Body of pancreas (tissue), 4 donors: ENCODE measurements at regions not wholly inside any gene's neighbourhood (a gene's known extent, or its start where the extent isn't known, plus 50 kb on each side); places are given as distances from the start of the nearest gene placed in this dataset.

ENCODE experiments used
- POLR2A ChIP-seq, 3 donors: fragments of 450-650 bp; IDR thresholded peaks; one replicate each; pipeline ENCODE4 v1.6.1; 2016; ENCODE audit warnings: antibody characterized with exemption in 3 of 3, mild to moderate bottlenecking in 2 of 3
- TF ChIP-seq, protein P1 (sequence below), 7 experiments: fragments of 450-650 bp in 4 of 7; fragments of 200-600 bp in 3 of 7; sonication (generic) in 3 of 7; IDR thresholded peaks; one replicate each; pipeline ENCODE4 v1.5.1; 2016 to 2019; ENCODE audit warnings: antibody characterized with exemption in 7 of 7

DNA sequence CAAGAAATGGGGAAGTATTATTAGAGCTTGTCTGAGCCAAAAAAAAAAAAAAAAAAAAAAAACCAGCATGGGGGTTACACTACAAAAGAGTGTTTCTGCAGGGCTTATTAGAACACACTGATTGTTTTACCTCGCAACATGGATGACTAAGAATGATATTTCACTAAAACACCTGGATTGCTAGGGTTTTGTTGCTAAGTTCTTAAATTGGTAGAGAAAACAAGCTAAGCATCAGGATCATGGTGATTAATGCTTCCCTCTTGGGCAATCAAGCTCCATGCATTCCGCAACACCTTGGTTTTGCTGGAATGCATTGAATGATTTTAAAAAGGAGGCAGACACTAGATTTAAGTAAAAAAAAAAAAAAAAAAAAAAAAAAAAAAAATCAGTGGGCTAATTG, 931.4 kb upstream of the CDH8 start:
- TF ChIP-seq, protein P1, sequence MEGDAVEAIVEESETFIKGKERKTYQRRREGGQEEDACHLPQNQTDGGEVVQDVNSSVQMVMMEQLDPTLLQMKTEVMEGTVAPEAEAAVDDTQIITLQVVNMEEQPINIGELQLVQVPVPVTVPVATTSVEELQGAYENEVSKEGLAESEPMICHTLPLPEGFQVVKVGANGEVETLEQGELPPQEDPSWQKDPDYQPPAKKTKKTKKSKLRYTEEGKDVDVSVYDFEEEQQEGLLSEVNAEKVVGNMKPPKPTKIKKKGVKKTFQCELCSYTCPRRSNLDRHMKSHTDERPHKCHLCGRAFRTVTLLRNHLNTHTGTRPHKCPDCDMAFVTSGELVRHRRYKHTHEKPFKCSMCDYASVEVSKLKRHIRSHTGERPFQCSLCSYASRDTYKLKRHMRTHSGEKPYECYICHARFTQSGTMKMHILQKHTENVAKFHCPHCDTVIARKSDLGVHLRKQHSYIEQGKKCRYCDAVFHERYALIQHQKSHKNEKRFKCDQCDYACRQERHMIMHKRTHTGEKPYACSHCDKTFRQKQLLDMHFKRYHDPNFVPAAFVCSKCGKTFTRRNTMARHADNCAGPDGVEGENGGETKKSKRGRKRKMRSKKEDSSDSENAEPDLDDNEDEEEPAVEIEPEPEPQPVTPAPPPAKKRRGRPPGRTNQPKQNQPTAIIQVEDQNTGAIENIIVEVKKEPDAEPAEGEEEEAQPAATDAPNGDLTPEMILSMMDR (IDR thresholded peaks at IDR 0.05), result no peak
- TF ChIP-seq POLR2A (IDR thresholded peaks at IDR 0.05), result no peak
